Activated effector memory CD4-positive, alpha-beta T cell treated with anti-CD3 and anti-CD28 coated beads, Interleukin-2, amount 50 U/mL, for 16 hours (primary cell): ENCODE measurements at regions not wholly inside any gene's neighbourhood (a gene's known extent, or its start where the extent isn't known, plus 50 kb on each side); places are given as distances from the start of the nearest gene placed in this dataset.
"Not testable (repeated sequence)": the region's sequence is repeated elsewhere in the genome, so short reads cannot be mapped to it uniquely, and the experiment has no call there.

ENCODE experiments used
- DNase-seq: peaks from one replicate; pipeline ENCODE4 v3.0.0-alpha.2; 2020

DNA sequence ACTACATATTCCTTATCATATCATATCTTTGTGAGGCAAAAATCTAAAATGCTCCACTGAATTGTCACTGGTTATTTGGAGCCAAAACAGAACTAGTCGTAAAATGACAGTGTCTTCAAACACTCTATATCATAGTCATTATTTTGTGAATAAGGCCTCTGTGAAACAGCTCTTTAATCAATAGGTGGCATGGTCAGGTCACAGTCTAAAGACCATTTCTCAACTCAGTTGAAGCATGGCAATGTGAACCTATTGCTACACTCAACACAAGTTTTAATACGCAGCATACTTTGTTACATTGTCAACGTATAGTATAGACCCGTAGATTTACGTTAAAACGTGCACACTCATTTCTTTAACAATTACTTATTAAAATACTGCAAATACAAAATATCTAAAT, 131.3 kb upstream of the PCDH20 start:
- DNase-seq: no peak

DNA sequence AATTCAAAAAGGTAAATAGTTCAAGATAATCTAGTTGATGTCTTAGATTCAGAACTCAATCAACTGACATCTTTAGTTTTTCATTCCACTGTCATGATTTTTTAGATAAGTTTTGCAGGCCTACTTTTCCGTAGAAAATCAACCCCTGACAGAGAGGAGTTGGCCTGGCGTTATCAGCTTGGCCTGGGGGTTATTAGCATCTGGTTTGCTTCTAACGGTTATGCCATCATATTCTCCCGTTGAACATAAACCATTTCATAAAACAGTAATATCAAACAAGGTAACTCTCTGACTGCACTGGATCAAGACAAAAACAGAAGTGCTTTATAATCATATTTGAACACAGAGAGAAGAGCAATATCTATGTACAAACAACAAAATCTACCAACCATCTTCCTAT, 130.8 kb upstream of the PCDH20 start:
- no peak for DNase-seq

DNA sequence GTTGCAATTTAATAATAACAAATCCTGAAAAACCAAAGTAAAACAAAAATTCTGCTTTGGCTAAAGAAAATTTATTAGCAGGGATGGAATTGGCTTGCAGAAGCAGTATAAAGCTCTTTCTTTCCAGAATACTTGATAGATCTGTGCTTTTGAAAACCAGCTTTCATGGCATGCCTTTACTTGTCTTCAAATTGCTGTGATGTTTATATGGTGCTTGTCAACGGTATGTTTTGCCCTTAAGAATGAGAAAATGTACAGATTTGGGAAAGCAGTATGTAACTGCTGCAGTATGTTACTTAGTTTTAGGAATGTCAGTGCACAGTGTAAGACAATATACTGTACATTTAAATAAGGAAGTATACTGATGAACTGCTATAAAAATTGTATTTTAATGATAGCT, 120.8 kb upstream of the PCDH20 start:
- DNase-seq: no peak

DNA sequence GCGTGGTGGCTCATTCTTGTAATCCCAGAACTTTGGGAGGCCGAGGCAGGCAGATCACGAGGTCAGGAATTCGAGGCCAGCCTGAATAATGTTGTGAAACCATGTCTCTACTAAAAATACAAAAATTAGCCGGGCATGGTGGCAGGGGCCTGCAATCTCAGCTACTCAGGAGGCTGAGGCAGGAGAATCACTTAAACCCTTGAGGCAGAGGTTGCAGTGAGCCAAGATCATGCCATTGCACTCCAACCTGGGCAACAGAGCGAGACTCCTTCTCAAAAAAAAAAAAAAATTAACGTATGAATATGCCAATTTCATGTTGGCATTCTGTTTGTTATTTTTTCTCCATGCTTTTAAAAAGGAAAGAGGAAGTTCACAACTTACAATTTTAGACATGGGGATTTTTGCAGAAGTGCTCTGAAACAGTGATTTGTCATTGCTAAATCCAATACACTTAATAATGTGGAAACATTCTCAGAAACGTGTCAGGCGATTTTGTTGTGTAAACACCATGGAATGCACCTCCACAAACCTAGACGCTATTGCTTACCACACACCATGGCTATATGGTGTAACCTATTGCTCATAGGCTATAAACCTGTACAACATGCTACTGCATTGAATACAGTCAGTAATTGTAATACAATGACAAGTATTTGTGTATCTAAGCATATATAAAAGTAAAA, 115.9 kb upstream of the PCDH20 start:
- DNase-seq: no peak

DNA sequence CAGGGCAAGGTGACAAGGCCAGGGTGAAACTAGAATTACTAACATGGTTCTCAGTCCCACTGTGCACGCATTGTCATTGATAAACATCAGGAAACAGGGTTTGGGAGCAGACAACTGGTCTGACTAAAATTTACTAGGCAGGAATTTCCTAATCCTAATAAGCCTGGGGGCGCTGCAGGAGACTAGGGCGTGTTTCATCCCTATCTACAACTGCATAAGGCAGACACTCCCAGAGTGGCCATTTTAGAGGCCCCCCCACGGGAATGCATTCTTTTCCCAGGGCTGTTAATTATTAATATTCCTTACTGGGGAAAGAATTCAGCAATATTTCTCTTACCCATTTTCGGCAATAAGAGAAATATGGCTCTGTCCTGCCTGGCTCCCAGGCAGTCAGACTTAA, 103.6 kb upstream of the PCDH20 start:
- DNase-seq: not testable (repeated sequence)

DNA sequence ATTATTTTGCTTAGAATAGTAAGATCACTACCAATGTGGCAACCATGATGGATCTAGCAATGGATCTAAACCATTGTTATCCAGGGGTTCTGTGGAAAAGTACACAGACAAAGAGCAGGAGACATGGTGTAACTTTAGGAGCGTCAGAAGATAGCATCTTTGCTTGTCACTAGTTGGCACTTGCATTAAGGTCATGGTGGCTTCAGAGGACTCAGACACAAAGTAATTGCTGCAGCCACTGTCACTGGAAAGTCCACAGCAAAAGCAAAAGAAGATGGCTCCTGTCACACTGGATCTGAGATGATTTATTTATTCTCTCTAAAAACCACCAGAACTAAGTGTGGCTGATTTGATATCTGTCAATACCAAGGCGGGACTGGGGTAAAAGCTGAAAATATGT, 93.3 kb upstream of the PCDH20 start:
- DNase-seq: no peak

DNA sequence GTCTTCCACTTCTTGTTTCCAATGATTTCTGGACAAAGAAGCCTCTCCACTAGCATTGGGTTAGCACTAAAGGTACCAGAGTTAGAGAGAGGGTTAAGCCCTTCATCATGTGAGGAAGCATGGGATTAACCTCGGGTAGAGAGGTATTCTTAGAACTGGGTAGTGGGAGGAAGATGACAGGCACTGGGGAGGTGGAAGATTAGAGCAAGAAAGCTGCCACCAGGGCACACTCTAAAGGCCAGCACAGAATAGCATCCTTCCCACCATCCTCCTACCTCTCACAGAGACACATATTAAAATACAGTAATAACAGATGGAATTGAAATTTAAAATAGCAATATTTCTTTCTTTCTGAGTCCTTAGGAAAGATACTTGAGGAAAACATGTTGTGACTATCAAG, 84.5 kb upstream of the PCDH20 start:
- no peak for DNase-seq

DNA sequence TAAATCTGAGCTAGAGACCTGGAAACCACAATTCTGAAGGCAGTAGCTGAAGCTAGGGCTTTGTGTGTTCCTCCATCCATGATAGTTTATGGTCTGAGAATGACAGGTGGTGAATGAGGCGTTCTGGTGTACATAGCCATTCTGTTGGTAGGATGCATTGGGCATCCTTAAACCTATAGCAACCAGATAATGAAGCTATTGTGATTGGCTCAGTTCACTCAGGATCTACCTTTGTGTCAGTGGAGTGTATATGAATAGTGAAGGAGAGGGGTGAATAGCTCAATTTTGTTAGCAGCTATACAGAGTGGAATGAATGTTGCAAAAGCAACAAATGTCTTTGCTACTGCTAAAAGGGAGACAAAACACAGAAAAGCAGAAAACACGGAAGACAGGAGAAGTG, 80.0 kb upstream of the PCDH20 start:
- no peak for DNase-seq

DNA sequence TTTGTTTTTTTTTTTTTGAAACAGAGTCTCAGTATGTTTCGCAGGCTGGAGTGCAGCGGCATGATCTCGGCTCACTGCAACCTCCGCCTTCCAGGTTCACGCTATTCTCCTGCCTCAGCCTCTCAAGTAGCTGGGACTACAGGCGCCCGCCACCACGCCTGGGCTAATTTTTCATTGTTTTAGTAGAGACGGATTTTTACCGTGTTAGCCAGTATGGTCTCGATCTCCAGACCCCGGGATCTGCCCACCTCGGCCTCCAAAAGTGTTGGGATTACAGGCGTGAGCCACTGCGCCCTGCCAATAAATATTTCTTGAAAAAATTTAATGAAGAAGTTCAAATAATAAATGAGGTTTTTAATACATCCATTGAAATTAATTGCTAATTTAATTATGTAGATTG, 77.9 kb upstream of the PCDH20 start:
- not testable (repeated sequence) for DNase-seq

GRCh38 chr13:61486496-61486895, 70.8 kb upstream of the PCDH20 start:
- DNase-seq: no peak

- DNase-seq: no peak
Measured at GRCh38 chr13:61485128-61485765, 69.6 kb upstream of the PCDH20 start.

GRCh38 chr13:61477619-61478018, 62.0 kb upstream of the PCDH20 start:
- no peak for DNase-seq

- no peak for DNase-seq
Measured at GRCh38 chr13:61470786-61471185, 55.1 kb upstream of the PCDH20 start.

DNA sequence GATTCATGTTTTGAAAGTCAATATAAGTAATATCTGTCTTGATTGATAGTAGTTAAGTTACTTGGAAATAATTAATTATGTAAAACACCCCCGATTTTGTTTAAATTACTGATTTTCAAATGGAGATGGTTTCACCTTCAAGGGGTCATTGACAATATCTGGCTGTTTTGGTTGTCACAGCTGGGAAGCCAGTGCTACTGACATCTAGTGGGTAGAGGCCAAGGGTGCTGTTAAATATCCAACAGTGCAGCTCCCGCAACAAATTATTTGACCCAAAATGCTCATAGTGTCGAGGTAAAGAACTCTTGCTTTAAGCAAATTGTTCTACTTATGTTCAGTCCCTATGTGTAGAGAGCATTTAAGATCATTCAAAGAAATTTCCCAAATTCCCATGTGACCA, 50.6 kb upstream of the PCDH20 start:
- DNase-seq: no peak
